ENCODE measurements at regions not wholly inside any gene's neighbourhood (a gene's known extent, or its start where the extent isn't known, plus 50 kb on each side); places are given as distances from the start of the nearest gene placed in this dataset.

DNA sequence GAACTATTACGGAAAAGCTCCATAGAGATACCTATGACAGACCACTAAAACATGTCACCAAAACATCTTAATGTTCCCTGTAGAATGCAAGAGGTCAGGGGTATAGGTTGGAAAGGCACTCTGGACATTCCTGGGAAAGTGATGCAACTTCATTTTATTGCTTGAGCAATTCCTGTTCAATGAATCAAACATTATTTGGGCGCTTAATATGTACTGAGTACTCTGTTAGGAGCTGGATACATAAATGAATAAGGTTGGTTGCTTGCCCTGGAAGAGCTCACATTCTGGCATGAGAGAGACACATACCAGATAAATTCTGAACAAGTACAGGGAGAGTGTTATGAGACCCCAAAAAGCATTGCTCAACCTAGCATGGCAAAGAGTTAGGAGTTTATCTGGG is 408.9 kb upstream of the DMAC1 start:
- no peak for TF ChIP-seq SMC3 (conservative IDR thresholded peaks at IDR 0.05; ENCODE audit: poor library complexity)
- TF ChIP-seq, protein P1, sequence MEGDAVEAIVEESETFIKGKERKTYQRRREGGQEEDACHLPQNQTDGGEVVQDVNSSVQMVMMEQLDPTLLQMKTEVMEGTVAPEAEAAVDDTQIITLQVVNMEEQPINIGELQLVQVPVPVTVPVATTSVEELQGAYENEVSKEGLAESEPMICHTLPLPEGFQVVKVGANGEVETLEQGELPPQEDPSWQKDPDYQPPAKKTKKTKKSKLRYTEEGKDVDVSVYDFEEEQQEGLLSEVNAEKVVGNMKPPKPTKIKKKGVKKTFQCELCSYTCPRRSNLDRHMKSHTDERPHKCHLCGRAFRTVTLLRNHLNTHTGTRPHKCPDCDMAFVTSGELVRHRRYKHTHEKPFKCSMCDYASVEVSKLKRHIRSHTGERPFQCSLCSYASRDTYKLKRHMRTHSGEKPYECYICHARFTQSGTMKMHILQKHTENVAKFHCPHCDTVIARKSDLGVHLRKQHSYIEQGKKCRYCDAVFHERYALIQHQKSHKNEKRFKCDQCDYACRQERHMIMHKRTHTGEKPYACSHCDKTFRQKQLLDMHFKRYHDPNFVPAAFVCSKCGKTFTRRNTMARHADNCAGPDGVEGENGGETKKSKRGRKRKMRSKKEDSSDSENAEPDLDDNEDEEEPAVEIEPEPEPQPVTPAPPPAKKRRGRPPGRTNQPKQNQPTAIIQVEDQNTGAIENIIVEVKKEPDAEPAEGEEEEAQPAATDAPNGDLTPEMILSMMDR (IDR thresholded peaks at IDR 0.05; ENCODE audit: poor library complexity, severe bottlenecking), result no peak
- TF ChIP-seq, protein P2, sequence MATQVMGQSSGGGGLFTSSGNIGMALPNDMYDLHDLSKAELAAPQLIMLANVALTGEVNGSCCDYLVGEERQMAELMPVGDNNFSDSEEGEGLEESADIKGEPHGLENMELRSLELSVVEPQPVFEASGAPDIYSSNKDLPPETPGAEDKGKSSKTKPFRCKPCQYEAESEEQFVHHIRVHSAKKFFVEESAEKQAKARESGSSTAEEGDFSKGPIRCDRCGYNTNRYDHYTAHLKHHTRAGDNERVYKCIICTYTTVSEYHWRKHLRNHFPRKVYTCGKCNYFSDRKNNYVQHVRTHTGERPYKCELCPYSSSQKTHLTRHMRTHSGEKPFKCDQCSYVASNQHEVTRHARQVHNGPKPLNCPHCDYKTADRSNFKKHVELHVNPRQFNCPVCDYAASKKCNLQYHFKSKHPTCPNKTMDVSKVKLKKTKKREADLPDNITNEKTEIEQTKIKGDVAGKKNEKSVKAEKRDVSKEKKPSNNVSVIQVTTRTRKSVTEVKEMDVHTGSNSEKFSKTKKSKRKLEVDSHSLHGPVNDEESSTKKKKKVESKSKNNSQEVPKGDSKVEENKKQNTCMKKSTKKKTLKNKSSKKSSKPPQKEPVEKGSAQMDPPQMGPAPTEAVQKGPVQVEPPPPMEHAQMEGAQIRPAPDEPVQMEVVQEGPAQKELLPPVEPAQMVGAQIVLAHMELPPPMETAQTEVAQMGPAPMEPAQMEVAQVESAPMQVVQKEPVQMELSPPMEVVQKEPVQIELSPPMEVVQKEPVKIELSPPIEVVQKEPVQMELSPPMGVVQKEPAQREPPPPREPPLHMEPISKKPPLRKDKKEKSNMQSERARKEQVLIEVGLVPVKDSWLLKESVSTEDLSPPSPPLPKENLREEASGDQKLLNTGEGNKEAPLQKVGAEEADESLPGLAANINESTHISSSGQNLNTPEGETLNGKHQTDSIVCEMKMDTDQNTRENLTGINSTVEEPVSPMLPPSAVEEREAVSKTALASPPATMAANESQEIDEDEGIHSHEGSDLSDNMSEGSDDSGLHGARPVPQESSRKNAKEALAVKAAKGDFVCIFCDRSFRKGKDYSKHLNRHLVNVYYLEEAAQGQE (IDR thresholded peaks at IDR 0.05; ENCODE audit: borderline replicate concordance), result no peak
- TF ChIP-seq EP300 (conservative IDR thresholded peaks at IDR 0.05; ENCODE audit: poor library complexity, severe bottlenecking), result no peak
- TF ChIP-seq RAD21 (conservative IDR thresholded peaks at IDR 0.05), result no peak
- TF ChIP-seq EZH2 (IDR thresholded peaks at IDR 0.05; ENCODE audit: borderline replicate concordance, insufficient read depth, low read length, poor library complexity, severe bottlenecking), result no peak
